Ishikawa (cell line): ENCODE measurements at regions not wholly inside any gene's neighbourhood (a gene's known extent, or its start where the extent isn't known, plus 50 kb on each side); places are given as distances from the start of the nearest gene placed in this dataset.

Experiments used
- CEBPB ChIP-seq: IDR thresholded peaks from 2 replicates; pipeline ENCODE4 v1.6.1; 2012
- CREB1 ChIP-seq: IDR thresholded peaks from 2 replicates; pipeline ENCODE4 v1.6.1; 2012; ENCODE audit warnings: low read depth
- EGR1 ChIP-seq: IDR thresholded peaks from 2 replicates; pipeline ENCODE4 v1.6.1; 2012
- EP300 ChIP-seq: IDR thresholded peaks from 2 replicates; pipeline ENCODE4 v1.6.1; 2012; ENCODE audit warnings: borderline replicate concordance
- FOXM1 ChIP-seq: IDR thresholded peaks from 2 replicates; pipeline ENCODE4 v1.6.1; 2012; ENCODE audit warnings: low read depth, borderline replicate concordance
- NFIC ChIP-seq: IDR thresholded peaks from 2 replicates; pipeline ENCODE4 v1.6.1; 2012
- RAD21 ChIP-seq: IDR thresholded peaks from 2 replicates; pipeline ENCODE4 v1.6.1; 2012; ENCODE audit warnings: low read depth
- TAF1 ChIP-seq: IDR thresholded peaks from 2 replicates; pipeline ENCODE4 v1.6.1; 2012; ENCODE audit warnings: low read depth, mild to moderate bottlenecking
- TCF12 ChIP-seq: IDR thresholded peaks from 2 replicates; pipeline ENCODE4 v1.6.1; 2012; ENCODE audit warnings: low read depth
- TEAD4 ChIP-seq: IDR thresholded peaks from 2 replicates; pipeline ENCODE4 v1.6.1; 2012
- YY1 ChIP-seq: IDR thresholded peaks from 2 replicates; pipeline ENCODE4 v1.6.1; 2012; ENCODE audit warnings: low read depth
- ZBTB7A ChIP-seq: IDR thresholded peaks from 2 replicates; pipeline ENCODE4 v1.6.1; 2012; ENCODE audit warnings: low read depth
- TF ChIP-seq, protein P1 (sequence below): IDR thresholded peaks from 2 replicates; pipeline ENCODE4 v1.6.1; 2012; ENCODE audit warnings: low read depth, mild to moderate bottlenecking
- TF ChIP-seq, protein P2 (sequence below): IDR thresholded peaks from 2 replicates; pipeline ENCODE4 v1.6.1; 2012
- TF ChIP-seq, protein P3 (sequence below): IDR thresholded peaks from 2 replicates; pipeline ENCODE4 v1.6.1; 2012

DNA sequence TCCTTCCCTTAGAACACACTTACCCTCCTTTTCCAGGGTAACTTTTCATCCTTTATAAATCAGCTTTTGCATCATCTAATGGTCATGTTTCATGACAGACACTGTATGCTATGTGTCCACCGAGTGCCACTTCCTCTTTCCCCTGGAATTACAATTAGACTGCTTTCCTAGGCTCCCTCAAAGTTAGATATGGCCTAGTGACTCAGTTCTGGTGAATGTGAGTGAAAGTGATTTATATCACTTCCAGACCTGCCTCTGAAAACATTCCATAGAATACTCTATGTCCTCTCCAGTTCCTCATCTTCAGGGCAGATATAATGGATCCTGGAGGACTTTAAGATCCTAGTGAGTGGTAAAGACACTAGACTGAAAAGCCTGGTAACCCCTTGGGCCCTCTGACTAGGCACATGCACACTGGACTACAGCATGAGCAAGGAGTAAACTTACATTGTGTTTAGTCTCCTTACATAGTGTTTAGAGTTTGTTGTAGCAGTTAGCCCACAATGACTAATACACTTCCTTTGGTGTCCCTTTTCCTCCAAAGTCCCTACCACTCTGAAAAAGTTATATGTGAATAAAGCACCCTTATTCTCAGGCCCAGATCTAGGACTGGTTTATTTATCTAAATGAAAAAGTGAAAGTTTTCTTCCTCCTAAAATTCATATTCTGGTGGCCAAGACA lies 59.3 kb downstream of the GPR88 start:
- no peak for TF ChIP-seq NFIC
- TF ChIP-seq, protein P1, sequence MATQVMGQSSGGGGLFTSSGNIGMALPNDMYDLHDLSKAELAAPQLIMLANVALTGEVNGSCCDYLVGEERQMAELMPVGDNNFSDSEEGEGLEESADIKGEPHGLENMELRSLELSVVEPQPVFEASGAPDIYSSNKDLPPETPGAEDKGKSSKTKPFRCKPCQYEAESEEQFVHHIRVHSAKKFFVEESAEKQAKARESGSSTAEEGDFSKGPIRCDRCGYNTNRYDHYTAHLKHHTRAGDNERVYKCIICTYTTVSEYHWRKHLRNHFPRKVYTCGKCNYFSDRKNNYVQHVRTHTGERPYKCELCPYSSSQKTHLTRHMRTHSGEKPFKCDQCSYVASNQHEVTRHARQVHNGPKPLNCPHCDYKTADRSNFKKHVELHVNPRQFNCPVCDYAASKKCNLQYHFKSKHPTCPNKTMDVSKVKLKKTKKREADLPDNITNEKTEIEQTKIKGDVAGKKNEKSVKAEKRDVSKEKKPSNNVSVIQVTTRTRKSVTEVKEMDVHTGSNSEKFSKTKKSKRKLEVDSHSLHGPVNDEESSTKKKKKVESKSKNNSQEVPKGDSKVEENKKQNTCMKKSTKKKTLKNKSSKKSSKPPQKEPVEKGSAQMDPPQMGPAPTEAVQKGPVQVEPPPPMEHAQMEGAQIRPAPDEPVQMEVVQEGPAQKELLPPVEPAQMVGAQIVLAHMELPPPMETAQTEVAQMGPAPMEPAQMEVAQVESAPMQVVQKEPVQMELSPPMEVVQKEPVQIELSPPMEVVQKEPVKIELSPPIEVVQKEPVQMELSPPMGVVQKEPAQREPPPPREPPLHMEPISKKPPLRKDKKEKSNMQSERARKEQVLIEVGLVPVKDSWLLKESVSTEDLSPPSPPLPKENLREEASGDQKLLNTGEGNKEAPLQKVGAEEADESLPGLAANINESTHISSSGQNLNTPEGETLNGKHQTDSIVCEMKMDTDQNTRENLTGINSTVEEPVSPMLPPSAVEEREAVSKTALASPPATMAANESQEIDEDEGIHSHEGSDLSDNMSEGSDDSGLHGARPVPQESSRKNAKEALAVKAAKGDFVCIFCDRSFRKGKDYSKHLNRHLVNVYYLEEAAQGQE = no peak
- TF ChIP-seq EGR1 = no peak
- TF ChIP-seq CEBPB = no peak
- TF ChIP-seq, protein P2, sequence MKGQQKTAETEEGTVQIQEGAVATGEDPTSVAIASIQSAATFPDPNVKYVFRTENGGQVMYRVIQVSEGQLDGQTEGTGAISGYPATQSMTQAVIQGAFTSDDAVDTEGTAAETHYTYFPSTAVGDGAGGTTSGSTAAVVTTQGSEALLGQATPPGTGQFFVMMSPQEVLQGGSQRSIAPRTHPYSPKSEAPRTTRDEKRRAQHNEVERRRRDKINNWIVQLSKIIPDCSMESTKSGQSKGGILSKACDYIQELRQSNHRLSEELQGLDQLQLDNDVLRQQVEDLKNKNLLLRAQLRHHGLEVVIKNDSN = no peak
- TF ChIP-seq, protein P3, sequence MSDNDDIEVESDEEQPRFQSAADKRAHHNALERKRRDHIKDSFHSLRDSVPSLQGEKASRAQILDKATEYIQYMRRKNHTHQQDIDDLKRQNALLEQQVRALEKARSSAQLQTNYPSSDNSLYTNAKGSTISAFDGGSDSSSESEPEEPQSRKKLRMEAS = no peak
- TF ChIP-seq TEAD4 = no peak
- TF ChIP-seq YY1 = no peak
- TF ChIP-seq TCF12 = no peak
- no peak for TF ChIP-seq CREB1
- TF ChIP-seq ZBTB7A = no peak
- TF ChIP-seq FOXM1 = no peak
- TF ChIP-seq RAD21 = no peak
- no peak for TF ChIP-seq TAF1
- no peak for TF ChIP-seq EP300

DNA sequence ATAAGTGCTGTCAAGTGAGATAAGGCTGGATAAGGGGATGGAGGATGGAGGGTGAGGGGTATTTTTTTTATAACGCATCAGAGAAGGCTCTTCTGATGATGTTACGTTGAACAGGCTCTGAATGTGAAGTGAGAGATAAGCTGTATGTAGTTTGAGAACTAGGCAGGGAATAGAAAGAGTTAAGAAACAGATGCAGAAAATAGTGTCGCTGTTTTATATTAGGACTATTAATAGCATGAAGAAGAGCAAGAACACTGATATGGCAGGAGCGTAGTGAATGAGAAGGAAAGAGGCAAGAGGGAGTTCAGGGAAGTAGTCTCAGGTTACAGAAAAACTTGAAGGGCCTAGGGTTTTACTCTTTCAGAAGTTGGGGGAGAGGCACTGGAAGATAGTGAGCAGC lies 59.8 kb downstream of the GPR88 start:
- TF ChIP-seq CREB1 (no peak), NFIC (no peak), RAD21 (no peak), TEAD4 (no peak)
- TF ChIP-seq, protein P2 = no peak
- TF ChIP-seq, protein P3 = no peak

DNA sequence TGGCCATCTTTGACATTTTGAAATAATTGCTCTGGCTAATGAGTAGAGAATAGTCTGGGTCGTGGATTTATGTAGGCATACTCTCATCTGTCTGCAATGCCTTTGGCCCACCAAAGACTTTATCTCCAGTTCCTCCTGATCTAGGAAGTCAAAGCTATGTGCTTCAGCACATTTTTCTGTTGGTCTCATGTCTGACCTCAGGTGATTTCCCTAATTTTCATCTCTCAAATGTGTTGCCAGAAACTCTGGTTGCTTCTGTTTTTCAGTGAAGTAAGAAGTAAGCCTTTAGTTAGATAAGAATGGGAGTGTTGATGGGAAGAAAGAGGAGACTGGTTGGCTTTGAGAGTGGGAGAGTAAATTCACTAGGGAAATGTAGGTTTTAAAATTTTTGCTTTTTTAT lies 66.4 kb downstream of the GPR88 start:
- TF ChIP-seq TAF1 (no peak), RAD21 (no peak), NFIC (no peak), YY1 (no peak), TCF12 (no peak), EGR1 (no peak), EP300 (no peak), TEAD4 (no peak), FOXM1 (no peak), CREB1 (no peak), CEBPB (no peak), ZBTB7A (no peak)
- TF ChIP-seq, protein P2 = no peak
- TF ChIP-seq, protein P3 = no peak
- TF ChIP-seq, protein P1 = no peak

DNA sequence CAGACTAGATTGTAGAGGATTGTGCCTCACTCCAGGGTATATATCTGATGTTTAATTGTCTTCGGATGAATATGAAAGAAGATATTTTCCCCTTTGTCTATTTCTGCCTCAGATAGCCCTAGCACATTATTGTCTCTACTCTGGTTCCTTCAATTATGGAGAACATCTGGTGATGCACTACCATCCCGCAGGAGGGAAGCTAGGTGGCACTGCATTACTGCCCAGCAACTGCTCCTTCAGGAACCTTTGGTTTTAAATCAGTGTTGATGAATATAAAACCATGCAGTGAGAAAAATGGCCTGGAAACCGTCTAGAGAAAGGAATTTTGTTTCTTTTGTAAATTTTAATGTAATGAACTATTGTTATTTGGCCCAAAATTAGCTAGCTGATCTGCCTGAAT lies 68.5 kb downstream of the GPR88 start:
- TF ChIP-seq RAD21 = peak; percentile 58
- TF ChIP-seq EP300 = no peak

DNA sequence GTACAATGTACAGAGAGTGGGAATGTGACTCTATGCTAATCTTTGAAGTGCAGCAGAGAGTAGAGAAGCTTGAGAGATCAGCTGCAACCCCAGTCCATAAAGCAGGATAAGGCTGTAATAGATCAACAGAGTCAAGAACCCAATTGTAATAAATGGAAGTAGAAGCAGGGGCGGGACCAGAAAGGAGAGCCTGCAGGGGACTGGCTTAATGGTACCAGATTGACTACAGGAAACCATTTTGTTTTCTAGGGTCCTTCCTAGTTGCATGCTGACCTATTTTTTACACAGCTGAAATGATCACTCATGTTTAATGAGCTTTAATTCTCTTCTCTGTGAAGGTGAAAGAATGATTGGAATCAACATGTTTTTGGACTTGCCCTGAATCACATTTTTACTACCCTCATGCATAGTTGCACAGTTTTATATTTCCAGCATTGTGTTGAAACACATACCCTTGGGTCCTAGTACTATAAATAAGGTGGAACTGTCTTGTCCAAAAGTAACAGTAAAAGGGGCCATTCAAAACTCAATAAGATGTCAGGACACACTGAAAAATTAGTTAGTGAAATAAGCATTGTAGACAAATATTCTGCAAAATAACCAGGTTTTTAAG lies 69.8 kb downstream of the GPR88 start:
- TF ChIP-seq NFIC (no peak), YY1 (no peak), EP300 (no peak), EGR1 (no peak), TCF12 (no peak), TEAD4 (no peak), RAD21 (no peak), ZBTB7A (no peak), TAF1 (no peak), CREB1 (no peak), CEBPB (no peak), FOXM1 (no peak)
- TF ChIP-seq, protein P2 = no peak
- TF ChIP-seq, protein P1 = no peak
- TF ChIP-seq, protein P3 = no peak
